Activated CD4-positive, alpha-beta T cell treated with anti-CD3 and anti-CD28 coated beads, Interleukin-2, Interleukin-6, amounts not matched to agents 100 ng/mL and 50 ng/mL, durations not matched to agents 16 hours and 8 hours (primary cell): ENCODE measurements at regions not wholly inside any gene's neighbourhood (a gene's known extent, or its start where the extent isn't known, plus 50 kb on each side); places are given as distances from the start of the nearest gene placed in this dataset.
"Not testable (repeated sequence)": the region's sequence is repeated elsewhere in the genome, so short reads cannot be mapped to it uniquely, and the experiment has no call there.

Source experiments
- DNase-seq: peaks from one replicate; pipeline ENCODE4 v3.0.0-alpha.2; 2020

DNA sequence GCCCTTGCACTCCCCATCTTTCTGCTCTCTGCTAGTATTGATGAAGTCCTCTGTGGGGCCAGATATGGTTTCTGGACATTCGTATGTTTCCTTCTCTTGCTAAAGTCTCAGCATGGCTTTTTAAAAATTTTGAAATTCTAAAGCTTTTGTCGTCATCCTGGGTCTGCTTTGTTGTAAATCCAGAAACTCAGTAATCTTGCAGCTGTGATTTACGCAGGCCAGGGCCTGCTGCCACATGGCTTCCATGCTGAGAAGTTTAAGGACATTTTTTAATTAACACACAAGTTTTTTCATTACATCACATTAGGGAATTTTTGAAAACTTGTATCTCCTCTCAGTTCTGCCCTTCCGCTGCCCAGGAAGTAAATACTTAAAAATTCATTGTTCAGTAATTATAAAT, 686.1 kb upstream of the IGFBP3 start:
- no peak for DNase-seq

- no peak for DNase-seq
These were observed 685.7 kb upstream of the IGFBP3 start for GRCh38 chr7:46606761-46607160.

GRCh38 chr7:46604241-46604661, 683.2 kb upstream of the IGFBP3 start:
- no peak for DNase-seq

- DNase-seq = no peak
These were observed 682.7 kb upstream of the IGFBP3 start for GRCh38 chr7:46603780-46604179.

DNA sequence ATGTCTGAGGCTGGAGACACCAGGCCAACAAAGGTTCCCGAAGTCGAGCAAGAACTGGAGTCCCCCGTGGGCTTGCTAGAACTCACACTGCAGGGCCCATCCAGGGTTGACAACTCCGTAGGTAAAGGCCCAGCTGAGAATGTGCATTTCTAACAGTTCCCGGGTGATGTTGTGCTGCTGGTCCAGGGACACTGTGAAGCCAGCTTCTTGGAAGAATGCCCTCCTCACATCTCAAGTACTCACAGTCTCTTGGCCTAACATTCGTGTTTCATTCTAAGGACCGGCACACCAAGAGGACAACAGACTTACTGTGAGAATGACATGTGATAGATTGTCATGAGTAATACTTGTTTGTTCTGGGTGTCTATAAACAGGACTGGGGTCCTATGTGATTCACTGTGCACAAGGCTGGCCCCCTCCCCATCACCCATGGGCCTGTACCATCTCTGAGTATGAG, 682.3 kb upstream of the IGFBP3 start:
- no peak for DNase-seq

GRCh38 chr7:46600340-46600739, 679.3 kb upstream of the IGFBP3 start:
- DNase-seq = no peak

DNA sequence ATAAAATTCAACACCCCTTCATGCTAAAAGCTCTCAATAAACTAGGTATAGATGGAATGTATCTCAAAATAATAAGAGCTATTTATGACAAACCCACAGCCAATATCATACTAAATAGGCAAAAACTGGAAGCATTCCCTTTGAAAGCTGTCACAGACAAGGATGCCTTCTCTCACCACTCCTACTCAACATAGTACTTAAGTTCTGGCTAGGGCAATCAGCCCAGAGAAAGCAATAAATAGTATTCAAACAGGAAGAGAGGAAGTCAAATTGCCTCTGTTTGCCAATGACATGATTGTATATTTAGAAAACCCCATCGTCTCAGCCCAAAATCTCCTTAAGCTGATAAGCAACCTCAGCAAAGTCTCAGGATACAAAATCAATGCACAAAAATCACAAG, 673.8 kb upstream of the IGFBP3 start:
- DNase-seq = not testable (repeated sequence)

DNA sequence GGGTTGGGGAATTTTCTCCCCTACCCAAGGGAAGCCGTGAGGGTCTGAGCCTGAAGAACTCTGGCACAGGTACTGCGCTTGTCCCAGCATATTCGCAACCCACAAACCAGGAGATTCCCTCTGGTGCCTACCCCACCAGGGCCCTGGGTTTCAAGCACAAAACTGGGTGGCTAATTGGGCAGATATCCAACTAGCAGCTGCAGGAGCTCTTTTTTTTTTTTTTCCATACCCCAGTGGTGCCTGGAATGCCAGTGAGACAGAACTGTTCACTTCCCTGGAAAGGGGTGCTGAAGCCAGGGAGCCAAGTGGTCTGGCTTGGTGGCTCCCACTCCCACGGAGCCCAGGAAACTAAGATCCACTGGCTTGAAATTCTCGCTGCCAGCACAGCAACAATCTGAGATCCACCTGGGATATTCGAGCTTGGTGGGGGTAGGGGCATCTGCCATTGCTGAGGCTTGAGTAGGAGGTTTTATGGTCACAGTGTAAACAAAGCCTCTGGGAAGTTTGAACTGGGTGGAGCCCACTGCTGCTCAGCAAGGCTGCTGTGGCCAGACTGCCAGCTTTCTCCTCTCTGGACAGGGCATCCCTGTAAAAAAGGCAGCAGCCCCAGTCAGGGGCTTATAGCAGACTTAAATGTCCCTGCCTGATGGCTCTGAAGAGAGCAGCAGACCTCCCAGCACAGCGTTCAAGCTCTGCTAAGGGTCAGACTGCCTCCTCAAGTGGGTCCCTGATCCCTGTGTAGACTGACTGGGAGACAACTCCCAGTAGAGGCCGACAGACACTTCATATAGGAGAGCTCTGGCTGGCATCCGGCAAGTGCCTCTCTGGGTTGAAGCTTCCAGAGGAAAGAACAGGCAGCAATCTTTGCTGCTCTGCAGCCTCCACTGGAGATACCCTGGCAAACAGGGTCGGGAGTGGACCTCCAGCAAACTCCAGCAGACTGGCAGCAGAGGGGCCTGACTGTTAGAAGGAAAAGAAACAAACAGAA, 670.1 kb upstream of the IGFBP3 start:
- DNase-seq = not testable (repeated sequence)

GRCh38 chr7:46589286-46589685, 668.2 kb upstream of the IGFBP3 start:
- no peak for DNase-seq

DNA sequence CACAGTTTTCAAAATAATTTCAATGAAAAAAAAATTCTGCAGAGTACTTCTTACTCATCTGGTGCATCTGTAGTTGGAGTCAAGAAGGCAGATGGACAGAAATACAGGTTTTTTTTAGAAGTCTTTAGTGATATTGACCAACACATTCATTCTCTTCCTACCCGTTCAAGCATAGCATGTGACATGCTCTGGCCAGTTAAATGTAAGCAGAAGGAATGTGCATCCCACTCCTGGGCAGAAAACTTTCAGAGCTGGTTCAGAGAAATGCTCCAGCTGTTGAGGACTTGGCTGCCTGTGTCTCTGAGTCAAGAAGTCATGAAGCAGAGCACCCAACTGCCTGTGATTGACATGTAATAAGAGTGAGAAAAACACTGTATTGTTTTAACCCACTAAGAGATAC, 665.3 kb upstream of the IGFBP3 start:
- DNase-seq = no peak

DNA sequence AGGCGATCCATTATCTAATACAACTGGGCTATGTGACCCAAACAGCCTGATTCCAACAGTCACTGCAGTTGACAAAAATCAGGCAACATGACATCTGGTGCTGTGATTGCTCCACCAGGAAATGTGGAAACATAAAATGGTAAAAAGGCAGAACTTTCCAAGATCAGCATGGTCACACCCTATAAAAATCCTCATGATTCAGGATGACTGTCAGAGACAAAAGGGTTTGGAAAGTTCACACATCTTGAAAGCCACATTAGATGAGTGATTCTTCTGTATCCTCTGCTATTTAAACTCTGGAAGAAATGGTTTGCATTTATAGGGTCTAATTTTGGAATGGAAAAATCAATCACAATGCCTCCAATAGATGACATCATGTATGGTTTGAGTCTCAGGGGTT, 662.6 kb upstream of the IGFBP3 start:
- no peak for DNase-seq

DNA sequence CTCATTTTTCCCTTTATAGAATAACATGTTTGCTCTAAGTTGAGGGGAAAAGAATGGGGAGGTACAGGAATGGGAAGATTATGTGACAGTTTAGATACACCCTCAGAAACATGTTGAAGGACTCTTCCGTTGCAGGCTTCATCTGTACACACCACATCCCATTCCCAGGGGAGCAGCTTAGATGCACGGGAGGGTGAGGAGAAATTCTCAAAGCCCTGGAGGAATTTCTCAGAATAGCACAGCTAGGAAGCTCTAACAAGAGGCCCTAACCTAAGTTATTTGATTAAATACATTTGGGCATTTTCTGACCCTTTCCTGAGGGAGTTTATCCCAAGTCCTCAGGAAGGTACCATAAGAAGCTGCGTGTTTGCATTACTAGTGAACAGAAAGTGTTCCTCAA, 660.2 kb upstream of the IGFBP3 start:
- DNase-seq = no peak

- DNase-seq = no peak
These were observed 659.7 kb upstream of the IGFBP3 start for GRCh38 chr7:46580766-46581165.

DNA sequence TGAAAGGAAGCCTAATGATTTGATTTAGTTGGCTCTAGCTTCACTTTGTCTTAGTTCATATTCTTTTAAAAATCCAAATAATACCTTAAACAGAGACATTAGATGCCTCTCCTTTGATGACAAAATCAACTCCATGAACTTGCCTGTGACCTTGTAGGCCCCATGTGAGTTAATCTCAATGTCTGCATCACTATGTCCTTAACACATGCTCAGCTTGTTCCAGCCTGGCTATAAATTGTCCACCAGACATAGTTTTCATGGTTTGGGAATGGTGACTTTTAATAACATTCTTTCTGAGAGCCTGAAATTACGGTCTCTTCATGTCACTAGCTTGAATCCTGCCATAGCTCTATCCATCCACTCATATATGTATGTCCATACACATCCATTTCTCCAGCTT, 656.3 kb upstream of the IGFBP3 start:
- no peak for DNase-seq

GRCh38 chr7:46576950-46577349, 655.9 kb upstream of the IGFBP3 start:
- no peak for DNase-seq

DNA sequence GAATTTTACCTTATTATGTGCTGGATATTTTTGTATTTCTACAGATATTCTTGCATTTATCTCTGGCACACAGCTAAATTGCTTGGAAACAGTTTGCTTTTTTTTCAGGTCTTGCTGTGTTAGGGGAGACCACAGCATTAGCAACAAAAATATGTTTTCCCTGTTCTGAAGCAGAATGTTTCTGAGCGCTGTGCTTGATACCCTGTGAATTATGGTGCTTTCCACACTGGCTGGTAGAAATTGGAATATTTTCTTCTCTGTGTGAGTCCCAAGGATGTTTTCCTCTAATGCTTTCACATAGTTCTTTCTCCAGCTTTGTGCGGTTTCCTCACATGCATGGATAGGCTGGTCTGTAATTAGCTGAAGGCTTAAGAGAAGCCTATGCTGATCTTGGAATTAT, 651.6 kb upstream of the IGFBP3 start:
- no peak for DNase-seq

DNA sequence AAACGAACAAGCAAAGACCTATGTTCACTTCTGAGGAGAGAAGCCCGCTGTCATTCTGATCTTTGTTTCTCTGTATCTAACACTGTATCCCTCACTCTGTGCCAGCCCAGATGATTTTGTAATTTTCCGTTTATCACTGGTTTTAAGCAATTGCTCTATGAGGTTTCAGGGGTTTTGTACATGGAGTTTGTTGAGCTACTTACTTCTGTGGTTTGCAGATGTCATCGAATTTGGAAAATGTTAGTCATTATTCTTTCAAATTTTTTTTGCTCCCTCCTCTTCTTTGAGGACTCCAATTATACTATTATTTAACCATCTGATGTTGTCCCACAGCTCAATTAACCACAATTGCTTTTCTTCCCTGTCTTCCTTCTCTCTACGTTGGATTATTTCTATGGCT, 650.9 kb upstream of the IGFBP3 start:
- DNase-seq = no peak

- DNase-seq = no peak
These were observed 648.0 kb upstream of the IGFBP3 start for GRCh38 chr7:46569133-46569465.

GRCh38 chr7:46568420-46569132, 647.5 kb upstream of the IGFBP3 start:
- DNase-seq = no peak

- DNase-seq = no peak
These were observed 646.8 kb upstream of the IGFBP3 start for GRCh38 chr7:46567858-46568257.

GRCh38 chr7:46566097-46566774, 645.2 kb upstream of the IGFBP3 start:
- DNase-seq = no peak

GRCh38 chr7:46565253-46566096, 644.4 kb upstream of the IGFBP3 start:
- no peak for DNase-seq
